HG03064 (cell line): ENCODE measurements at regions not wholly inside any gene's neighbourhood (a gene's known extent, or its start where the extent isn't known, plus 50 kb on each side); places are given as distances from the start of the nearest gene placed in this dataset.

Source experiments
- ATAC-seq: cut with Tn5 transposase; IDR thresholded peaks from one replicate; pipeline ENCODE4 v1.9.1; 2021; ENCODE audit warnings: low read depth; ENCODE audit not compliant: unreplicated experiment

DNA sequence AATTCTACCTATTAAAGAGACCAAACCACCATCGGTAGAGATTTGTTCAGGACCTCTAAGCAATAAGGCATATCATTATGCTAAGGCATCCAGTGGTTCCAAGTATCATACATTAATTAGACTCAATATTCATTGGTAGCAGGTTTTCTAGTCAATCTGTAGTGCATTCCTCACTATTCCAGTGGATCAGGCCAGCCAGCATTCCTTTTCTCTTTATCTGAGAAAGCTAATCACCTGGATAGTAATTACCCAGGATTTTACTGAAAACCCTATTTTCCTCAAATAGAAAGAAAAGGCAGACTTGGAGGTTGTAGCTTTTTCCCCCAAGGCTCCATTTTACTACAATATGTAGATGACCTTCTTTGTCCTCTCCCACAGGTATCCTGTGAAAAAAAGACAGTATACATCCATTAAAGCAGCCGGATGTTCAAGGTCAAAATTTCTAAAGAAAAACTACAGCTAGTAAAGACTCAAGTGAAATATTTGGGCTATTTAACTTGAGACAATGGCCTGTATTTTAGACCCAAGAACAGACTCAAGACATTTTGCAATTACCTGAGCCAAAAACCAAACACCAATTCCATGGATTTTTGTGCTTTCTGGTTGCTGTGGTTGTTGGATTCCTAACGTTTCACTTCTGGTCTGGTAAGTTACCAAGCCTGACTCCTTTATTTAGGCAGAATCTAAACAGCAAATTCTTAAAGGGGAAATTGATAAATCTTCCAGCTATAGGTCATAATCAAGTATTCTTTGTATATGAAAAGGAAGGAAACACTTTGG is 149.1 kb upstream of the MOCS1 start:
- ATAC-seq, result no peak

DNA sequence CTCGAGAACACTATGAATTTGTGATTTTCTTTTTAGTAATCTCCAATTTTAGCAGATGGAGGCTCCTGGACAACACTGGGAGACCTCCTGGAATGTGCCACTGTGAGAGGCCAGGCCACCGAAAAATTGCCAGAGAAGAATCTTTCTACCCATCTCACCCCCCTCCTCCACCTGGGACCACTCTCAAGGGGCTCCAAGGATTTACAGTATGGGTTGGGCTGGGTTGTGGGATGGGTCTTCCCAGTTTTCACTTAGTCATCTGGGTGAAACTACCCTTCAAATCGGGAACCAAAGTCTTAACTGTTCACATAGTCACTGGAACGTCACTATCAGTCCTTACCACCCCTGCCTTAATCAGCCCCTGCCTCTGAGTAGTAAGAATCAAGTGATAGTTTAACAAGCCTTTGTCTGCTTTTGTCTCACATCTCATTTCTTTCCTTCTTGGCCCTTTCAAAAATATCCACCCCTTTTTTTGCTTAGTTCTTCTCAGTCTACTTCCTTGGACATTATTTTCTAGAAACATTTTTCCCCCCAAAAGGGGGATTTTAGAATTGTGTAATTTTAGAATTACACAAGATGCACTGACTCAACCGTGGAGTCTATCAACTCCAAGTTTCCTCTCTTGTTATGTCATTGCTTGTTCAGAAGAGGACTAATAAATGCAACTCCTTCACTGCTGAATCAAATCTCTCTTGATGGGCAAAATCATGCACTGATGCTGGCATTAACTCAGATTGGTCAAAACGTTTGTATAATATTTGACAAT is 148.2 kb upstream of the MOCS1 start:
- ATAC-seq, result no peak

DNA sequence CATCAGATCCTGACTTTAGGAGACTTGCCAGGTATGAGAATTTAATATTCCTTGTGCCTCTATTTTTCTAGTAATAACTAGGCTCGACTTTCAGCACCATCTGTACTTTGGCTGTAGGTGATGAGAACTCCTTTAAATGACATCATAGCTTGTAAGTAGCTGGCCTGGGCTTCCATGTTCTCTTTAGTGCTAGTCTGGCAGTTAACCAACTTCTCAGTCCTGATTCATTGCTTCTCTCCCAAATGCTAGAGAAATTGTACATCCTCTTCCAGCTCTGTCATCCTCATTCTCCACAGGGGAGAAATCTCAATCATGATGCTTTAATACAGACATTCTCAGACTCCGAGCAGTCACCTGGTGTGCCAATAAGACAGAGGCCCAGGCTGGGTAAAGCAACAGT is 143.5 kb upstream of the MOCS1 start:
- ATAC-seq, result no peak

DNA sequence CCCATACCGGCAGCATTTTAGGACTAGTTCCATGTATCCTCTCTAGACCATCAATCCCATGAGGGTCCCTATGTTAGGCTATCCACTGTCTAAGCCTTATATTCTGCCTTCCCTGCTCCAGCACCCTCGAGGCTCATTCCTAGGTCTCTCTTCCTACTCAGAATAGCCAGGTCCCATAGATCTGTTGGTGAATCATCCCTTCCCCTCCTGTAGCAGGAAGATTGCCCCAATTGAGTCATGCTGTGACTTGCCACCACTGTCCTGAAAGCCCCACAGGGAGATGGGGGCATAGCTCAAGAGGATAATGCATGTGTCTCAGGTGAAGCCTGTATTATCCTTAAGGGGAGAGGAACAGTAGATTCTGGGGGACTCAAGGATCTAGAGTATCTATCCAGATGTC is 143.1 kb upstream of the MOCS1 start:
- ATAC-seq, result no peak

DNA sequence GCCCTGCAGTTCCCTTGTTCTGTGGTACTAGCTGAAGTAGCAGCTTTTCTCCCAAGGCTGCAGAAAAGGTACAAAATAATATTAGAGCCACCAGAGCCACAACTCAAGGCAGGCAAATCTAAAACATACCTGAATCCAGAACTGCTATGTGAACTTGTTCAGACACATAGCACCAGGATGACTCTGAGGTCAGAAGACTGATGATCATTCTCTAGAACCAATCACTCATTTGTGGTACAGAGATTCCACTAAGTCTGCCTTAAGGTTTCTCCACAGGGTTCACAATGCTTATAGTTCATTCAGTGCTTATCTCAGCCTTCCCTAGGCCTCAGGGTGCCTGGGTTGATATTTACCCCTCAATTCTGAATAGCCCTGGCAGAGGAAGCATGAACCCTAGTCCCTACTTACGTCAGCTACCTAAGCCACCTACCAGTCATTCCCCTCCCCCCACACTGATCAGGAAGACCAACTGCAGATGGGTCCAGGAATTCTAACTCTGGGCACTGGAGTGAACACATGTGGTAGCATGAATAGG is 140.9 kb upstream of the MOCS1 start:
- ATAC-seq, result no peak

DNA sequence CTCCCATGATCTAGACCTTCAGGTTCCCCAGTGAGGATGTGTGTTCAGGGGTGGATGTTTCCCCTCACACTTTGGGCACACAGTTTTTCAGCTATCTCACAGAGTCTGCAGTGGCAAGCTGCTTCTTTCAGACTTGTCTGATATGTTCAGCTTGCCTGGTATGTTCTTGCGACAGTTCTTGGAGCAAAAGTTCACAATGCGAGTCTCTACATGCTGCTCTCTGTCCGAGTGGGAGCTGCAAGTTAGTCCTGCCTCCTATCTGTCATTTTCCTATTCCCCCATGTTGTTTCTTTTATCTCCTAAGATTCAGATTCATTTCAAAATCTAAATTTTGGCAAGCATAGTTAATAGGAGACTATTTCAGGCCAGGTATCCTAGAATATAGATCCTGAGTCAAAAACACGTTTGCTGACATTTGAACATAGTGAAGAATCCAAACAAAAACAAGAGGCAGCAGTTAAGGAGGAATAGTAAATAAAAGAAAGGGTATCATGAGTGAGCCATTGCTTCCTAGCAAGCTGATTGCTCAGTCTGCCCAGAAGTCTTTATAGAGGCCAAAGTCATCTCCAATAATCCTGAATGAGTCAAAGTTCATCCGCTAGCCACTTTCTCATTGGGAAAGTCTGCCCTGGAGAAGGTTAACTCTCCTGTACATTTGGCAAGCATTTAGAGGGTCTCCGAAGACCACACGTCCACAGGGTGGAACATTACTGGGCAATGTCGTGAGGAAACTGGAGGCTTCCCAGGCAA is 140.2 kb upstream of the MOCS1 start:
- no peak for ATAC-seq

DNA sequence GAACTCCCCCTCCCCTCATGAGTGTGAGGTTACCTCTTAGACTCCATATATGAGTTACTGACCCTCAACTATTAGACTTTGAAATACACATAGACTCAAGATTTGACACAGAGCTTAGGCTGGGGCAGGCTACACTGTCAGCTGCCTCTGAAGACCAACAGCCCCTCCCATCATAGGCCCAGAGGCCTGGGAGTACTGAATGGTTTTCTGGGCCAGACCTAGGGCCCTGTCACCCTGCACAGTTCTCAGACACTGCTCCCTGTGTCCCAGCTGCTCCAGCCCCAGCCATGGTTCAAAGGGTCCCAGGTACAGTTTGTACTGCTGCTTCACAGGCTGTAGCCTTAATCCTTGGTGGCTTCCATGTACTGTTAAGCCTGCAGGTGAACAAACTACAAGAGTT is 132.1 kb upstream of the MOCS1 start:
- no peak for ATAC-seq

DNA sequence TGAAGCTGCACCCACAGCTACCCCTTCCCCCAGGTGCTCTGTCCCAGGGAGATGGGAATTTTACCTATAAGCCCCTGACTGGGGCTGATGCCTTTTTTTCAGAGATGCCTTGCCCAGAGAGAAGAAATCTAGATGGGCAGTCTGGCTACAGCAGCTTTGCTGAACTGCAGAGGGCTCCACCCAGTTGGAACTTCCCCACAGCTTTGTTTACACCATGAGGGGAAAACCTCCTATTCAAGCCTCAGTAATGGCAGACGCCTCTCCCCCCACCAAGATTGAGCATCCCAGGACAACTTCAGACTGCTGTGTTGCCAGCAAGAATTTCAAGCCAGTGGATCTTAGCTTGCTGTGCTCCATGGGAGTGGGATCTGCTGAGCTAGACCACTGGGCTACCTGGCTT is 122.6 kb upstream of the MOCS1 start:
- ATAC-seq, result no peak

DNA sequence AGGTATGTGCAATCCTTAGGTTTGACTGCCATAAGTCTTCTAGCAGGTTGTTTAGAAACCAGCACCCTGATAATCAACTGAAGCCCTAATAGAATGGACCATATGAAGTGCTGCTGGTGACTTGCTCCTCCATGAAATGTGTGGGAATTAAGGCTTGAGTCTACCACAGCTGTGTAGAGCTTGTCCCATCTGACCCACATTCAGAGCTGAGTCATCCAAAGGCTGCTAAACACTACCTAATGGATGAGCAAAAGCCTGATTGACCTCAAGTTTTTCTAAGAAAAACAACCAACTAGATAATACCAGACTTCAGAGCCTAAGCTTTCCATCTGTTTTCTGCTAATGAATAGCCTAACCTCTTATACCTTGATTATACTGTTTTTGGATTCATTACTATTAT is 120.3 kb upstream of the MOCS1 start:
- ATAC-seq, result no peak

DNA sequence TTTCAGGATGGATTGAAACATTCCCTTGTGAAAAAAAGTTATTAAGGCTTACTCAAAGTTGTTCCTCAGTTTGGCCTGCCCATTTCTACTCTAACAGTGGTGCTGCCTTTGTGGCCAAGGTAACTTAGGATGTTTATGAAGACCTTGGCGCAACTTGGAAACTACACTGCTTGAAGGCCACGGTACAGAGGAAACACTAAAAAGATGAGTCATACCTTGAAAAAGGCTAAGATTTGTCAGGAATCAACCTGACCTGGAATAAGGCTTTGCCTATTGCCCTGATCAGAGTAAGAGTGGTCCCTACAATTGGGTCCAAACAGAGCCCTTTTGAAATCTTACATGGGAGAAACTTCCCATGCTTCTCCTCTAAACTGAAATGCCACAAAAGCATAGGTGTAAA is 119.9 kb upstream of the MOCS1 start:
- no peak for ATAC-seq

DNA sequence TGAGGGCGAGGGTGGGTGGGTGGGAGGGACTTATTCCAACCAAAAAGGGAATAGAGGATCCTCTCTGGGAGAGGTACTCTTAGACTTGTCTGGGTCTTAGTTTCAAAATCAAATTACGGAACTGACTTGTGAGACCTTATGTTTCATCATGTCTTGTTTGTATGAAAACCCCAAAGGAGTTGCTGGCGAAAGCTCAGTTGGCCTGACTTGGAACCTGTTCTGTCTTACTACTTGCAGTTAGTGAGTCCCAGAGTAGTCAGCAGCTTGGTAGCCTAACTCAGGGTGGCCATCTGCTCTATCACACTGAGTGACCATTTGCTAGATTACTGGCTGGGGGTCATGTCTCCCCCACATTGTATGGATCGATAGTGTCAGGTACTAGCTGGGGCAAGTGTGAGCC is 114.9 kb upstream of the MOCS1 start:
- ATAC-seq, result no peak

DNA sequence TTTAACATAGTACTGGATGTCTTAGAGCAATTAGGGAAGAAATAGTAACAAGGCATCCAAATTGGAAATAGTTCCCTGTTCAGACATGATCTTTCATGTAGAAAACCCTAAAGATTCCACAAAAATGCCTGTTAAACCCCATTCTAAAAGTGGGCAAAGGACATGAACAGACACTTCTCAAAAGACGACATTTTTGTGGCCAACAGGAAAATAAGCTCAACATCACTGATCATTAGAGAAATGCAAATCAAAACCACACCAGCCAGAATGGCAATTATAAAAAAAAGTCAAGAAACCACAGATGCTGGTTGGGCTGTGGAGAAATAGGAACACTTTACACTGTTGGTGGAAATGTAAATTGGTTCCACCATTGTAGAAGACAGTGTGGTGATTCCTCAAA is 109.9 kb upstream of the MOCS1 start:
- no peak for ATAC-seq

DNA sequence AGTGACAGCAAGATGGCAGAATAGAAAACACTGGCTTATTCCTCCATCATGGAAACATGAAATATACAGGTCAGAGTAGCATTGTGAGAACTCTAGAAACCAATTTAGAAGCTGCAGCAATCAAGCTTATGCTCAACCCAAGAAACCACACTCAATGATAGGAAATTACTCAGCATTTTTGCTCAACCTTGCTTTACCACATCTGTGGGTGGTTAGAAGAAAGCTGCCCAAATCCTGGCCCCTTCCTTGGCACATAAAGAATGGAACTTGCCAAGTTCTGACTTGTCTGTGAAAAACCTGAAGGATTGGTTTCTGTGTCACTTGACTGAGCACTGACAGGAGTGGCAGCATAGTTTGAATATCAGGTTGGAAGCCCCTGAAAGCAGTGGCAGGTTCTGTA is 108.0 kb upstream of the MOCS1 start:
- no peak for ATAC-seq

DNA sequence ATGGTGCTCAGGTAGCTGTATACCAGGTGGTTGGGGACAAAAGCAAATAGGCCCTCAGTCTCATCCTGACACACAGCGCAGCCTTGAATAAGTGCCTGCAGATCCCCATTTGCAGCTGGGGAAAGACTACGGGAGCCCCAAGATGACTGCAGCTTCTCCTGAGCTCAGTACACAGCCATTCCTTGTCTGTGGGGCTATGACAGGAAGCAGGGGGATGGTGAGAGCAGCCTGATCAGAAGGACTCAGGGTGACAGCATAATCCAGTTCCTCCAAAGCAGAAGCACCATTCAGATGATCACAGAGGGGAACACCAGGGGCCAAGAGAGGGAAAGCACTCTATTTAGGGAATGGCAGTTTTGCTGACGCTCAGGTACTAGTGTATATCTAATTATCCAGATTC is 104.8 kb upstream of the MOCS1 start:
- no peak for ATAC-seq

DNA sequence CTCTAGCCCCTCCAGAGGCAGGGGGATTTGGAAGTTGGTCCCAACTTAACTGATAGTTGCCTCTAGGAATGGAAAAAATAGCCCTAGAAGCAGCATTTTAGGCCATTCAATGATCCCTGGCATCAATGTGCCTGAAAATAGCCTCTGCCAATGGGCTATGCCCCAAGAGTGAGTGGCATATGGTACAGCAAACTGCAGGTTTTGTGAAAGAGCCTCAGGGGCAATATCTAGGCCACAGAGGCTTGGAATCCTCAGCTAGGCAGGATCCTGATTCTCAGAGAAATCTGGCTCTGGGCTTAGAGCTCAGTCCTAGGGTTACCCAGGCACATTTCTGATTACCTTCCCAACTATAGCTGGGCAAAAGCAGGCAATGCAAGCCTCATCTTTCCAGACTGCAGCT is 104.4 kb upstream of the MOCS1 start:
- no peak for ATAC-seq

DNA sequence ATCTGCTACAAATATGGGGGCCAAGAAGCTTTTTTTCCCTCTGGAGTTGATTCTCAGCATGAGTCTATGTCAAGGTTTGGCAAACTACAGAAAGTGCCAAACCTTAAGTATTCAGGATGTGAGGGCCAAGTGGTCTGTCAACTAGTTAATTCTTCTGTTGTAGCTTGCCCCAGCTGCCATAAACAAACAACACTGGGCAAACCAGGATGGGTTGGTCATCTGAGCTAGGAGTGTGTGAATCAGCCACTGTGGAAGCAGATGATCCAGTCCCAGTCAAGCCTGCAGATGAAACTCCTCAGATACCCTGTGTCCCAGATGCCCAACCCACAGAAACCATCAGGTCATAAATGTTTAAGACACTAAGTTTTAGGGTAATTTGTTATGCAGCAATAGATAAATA is 103.0 kb upstream of the MOCS1 start:
- no peak for ATAC-seq

DNA sequence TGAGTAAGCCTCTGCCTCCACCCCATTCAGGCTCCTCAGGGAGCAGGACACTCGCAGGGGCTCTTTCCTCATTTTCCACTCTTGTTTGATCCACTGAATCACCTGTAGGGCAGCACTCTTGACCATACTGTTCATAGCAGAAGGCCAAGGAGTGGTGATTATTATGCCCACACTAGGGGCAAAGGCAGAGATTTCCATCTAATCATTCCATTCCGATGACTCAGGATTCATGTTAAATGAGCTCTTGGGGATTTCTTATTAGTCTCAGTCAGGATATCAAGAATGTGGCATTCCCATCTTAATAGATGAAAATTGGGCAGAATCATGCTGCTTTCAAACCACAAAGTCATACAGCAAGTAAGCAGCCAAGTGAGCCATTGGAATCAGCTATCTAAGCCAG is 101.9 kb upstream of the MOCS1 start:
- ATAC-seq, result no peak

DNA sequence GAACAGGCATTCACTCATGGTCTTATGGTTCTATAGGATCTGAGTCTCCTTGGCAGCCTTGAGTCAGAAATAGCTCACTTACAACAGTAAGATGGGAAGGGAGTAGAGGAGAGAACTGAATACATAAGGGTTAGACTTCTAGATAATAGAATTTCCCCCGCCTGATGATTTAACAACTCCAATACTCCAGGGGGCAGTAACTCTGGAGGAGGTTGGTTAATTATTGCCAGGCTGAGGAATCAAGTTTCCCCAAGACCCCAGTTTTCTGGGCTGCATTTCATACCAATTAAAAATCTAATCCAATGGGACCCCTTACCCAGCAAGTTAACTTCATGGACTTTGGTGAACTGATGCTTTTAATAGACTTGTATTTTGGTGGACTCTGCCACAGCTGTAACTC is 94.2 kb upstream of the MOCS1 start:
- no peak for ATAC-seq

DNA sequence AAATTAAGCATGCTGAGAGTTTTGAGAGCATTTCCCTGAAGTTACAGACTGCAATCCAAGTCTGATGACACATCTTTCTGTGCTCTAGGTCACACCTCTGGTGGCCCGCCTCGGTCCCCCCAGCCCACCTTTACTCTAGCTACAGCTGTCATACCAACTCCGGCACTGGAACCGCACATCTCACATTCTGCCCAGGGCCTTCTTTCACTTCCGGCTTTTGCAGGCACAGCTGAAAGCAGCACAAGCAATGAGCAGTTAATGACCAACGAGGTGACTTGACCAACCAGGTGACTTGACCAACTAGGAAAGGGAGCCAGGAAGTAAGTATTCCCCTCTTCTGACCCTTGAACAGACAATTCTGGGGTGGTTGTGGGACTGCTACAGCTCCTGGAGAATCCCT is 88.6 kb upstream of the MOCS1 start:
- no peak for ATAC-seq

DNA sequence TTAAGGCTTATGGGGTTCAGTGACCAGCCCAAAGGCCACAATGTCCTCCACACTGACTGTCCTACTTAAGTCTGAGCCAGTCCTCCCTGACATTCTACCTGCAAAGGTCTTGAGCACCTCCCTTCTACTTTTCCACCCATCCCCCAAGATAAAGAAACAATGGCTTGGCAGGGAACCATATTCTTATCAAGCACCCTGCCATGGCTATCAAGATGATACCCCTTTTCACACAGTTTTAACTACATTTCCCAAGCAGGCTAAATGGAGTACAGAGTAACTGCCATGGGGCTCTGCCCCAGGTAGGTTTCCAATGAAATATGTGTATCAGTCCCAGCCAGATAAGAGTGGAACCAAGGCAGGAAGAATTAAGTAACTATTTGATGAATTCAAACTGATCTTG is 85.9 kb upstream of the MOCS1 start:
- no peak for ATAC-seq

DNA sequence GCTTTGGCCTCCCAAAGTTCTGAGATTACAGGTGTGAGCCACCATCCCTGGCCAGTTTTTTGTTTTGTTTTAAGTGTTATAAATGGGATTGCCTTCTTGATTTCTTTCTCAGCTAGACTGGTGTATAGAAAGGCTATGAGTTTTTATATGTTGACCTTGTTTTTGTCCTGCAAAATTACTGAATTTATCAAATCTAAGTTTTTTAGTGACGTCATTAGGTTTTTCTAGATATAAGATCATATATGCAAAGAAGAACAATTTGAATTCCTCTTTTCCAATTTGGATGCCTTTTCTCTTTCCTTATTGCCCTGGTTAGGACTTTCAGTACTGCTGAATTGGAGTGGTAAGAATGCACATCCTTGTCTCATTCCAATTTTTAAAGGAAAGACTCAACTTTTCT is 81.3 kb upstream of the MOCS1 start:
- no peak for ATAC-seq
